ENCODE measurements at regions not wholly inside any gene's neighbourhood (a gene's known extent, or its start where the extent isn't known, plus 50 kb on each side); places are given as distances from the start of the nearest gene placed in this dataset.

- DNase-seq: no peak
Measured at GRCh38 chr17:65442691-65443090, 118.8 kb downstream of the AXIN2 start.

GRCh38 chr17:65442250-65442649 lies 119.2 kb downstream of the AXIN2 start:
- DNase-seq: no peak

GRCh38 chr17:65441053-65441605 lies 120.3 kb downstream of the AXIN2 start:
- DNase-seq: no peak

- DNase-seq: no peak
Measured at GRCh38 chr17:65438708-65439294, 122.6 kb downstream of the AXIN2 start.

GRCh38 chr17:65438173-65438572 lies 123.3 kb downstream of the AXIN2 start:
- no peak for DNase-seq

- DNase-seq: no peak
Measured at GRCh38 chr17:65436871-65437270, 124.6 kb downstream of the AXIN2 start.

- DNase-seq: no peak
Measured at GRCh38 chr17:65434878-65435277, 126.6 kb downstream of the AXIN2 start.

- DNase-seq: no peak
Measured at GRCh38 chr17:65434251-65434650, 127.2 kb downstream of the AXIN2 start.

- DNase-seq: no peak
Measured at GRCh38 chr17:65433592-65433991, 127.9 kb downstream of the AXIN2 start.

- DNase-seq: no peak
Measured at GRCh38 chr17:65433157-65433556, 128.3 kb downstream of the AXIN2 start.

GRCh38 chr17:65431116-65431515 lies 130.3 kb downstream of the AXIN2 start:
- DNase-seq: no peak

GRCh38 chr17:65430209-65430833 lies 131.1 kb downstream of the AXIN2 start:
- DNase-seq: no peak

- no peak for DNase-seq
Measured at GRCh38 chr17:65423346-65424140, 137.9 kb downstream of the AXIN2 start.

GRCh38 chr17:65418622-65419021 lies 142.8 kb downstream of the AXIN2 start:
- DNase-seq: no peak

- DNase-seq: no peak
Measured at GRCh38 chr17:65417406-65418221, 143.8 kb downstream of the AXIN2 start.

GRCh38 chr17:65415991-65416390 lies 145.5 kb downstream of the AXIN2 start:
- no peak for DNase-seq

- DNase-seq: no peak
Measured at GRCh38 chr17:65413390-65413789, 148.1 kb downstream of the AXIN2 start.

GRCh38 chr17:65409381-65409780 lies 152.1 kb downstream of the AXIN2 start:
- DNase-seq: no peak

GRCh38 chr17:65408050-65408449 lies 153.4 kb downstream of the AXIN2 start:
- no peak for DNase-seq

- no peak for DNase-seq
Measured at GRCh38 chr17:65407017-65407416, 154.4 kb downstream of the AXIN2 start.

- no peak for DNase-seq
Measured at GRCh38 chr17:65406552-65406951, 154.9 kb downstream of the AXIN2 start.

GRCh38 chr17:65405563-65405962 lies 155.9 kb downstream of the AXIN2 start:
- DNase-seq: no peak

GRCh38 chr17:65404761-65405160 lies 156.7 kb downstream of the AXIN2 start:
- DNase-seq: no peak
